ENCODE measurements at regions not wholly inside any gene's neighbourhood (a gene's known extent, or its start where the extent isn't known, plus 50 kb on each side); places are given as distances from the start of the nearest gene placed in this dataset.

DNA sequence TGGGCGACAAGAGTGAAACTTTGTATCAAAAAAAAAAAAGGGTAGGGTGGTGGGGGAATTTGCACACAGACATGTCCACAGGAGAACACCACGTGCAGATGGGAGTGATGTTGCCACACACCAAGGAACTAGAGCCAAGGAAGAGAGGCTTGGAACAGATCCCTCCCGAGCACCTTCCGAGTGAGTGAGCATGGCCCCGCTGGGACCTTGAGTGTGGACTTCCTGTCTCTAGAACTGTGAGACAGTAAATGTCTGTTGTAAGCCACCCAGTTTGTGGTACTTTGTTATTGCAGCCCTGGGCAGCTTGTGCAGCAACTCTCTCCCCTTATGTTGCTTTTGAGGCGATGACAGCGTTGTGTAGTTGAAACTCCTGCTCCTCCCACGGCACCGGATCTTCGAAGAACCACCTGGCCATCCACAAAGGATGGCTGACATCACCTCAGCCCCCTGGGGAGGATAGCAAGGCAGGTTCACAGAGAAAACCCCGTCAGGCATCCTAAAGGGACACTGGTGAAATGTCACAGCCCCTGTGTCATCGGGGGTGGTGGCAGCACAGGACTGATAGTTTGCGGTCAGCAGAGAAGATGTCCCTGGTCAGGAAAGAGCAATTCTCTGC lies 54.7 kb upstream of the PLEKHG3 start:
- no peak for DNase-seq
- Mint-ChIP-seq H3K4me1 (peaks cover 0 to 6% (median 4%) of the 10 kb centered on the region in 4 donors), H3K27ac (no peak overlapping the region), H3K4me3 (no peak overlapping the region), H3K36me3 (no peaks in the 10 kb centered on the region), H3K9me3 (no peaks in the 10 kb centered on the region), H3K27me3 (peaks cover 3 to 12% of the 10 kb centered on the region in 2 donors)
- Histone ChIP-seq H3K27me3 (ENCODE audit: insufficient read depth, low read length) (no peaks in the 10 kb centered on the region), H3K4me1 (ENCODE audit: insufficient read depth, low read length) (no peaks in the 10 kb centered on the region), H3K4me3 (ENCODE audit: low read length in 2 of 2) (no peak overlapping the region), H3K27ac (ENCODE audit: low read depth, low read length) (no peak overlapping the region), H3K36me3 (ENCODE audit: insufficient read depth, low read length) (no peaks in the 10 kb centered on the region), H3K9me3 (ENCODE audit: control insufficient read depth in 1 of 2, low read length in 2 of 2) (no peaks in the 10 kb centered on the region)
- intact Hi-C loops (cut with micrococcal nuclease): no loop called here
- CTCF ChIA-PET (ENCODE audit: partially characterized antibody): interaction anchor here (1.9 kb wide), 1 partner anchor 13 kb away, joined by 6 read pairs; no protein-coding TSS in a partner anchor
- POLR2A ChIA-PET (ENCODE audit: partially characterized antibody): no interaction called here

DNA sequence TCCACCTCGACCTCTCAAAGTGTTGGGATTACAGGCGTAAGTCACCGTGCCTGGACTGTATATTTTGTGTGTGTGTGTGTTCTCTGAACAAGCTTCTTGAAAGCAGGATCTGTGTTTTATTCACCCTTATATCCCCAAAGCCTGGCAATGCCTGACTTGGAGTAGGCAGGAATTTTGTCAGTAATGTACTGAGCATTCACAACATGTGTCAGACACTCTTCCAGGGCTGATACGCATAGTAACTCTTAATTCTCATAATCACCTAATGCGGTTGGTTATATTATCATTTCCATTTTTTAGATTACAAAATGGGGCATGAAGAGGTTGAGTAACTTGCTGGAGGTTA lies 50.4 kb upstream of the PLEKHG3 start:
- Histone ChIP-seq H3K4me1 (ENCODE audit: insufficient read depth, low read length) (no peaks in the 10 kb centered on the region), H3K36me3 (ENCODE audit: insufficient read depth, low read length) (no peaks in the 10 kb centered on the region), H3K27ac (ENCODE audit: low read depth, low read length) (no peak overlapping the region), H3K4me3 (ENCODE audit: low read length in 2 of 2) (no peak overlapping the region), H3K9me3 (ENCODE audit: control insufficient read depth in 1 of 2, low read length in 2 of 2) (no peaks in the 10 kb centered on the region), H3K27me3 (ENCODE audit: insufficient read depth, low read length) (no peaks in the 10 kb centered on the region)
- Mint-ChIP-seq H3K27me3 (peaks cover 2 to 12% of the 10 kb centered on the region in 2 donors), H3K36me3 (no peaks in the 10 kb centered on the region), H3K9me3 (no peaks in the 10 kb centered on the region), H3K4me1 (peaks cover 3 to 9% (median 6%) of the 10 kb centered on the region in 4 donors), H3K4me3 (no peak overlapping the region), H3K27ac (no peak overlapping the region)
- POLR2A ChIA-PET (ENCODE audit: partially characterized antibody): no interaction called here
- intact Hi-C loops (cut with micrococcal nuclease): no loop called here
- CTCF ChIA-PET (ENCODE audit: partially characterized antibody): interaction anchor here (3.0 kb wide), 1 partner anchor 17 kb away, joined by 17 read pairs; no protein-coding TSS in a partner anchor
- no peak for DNase-seq

DNA sequence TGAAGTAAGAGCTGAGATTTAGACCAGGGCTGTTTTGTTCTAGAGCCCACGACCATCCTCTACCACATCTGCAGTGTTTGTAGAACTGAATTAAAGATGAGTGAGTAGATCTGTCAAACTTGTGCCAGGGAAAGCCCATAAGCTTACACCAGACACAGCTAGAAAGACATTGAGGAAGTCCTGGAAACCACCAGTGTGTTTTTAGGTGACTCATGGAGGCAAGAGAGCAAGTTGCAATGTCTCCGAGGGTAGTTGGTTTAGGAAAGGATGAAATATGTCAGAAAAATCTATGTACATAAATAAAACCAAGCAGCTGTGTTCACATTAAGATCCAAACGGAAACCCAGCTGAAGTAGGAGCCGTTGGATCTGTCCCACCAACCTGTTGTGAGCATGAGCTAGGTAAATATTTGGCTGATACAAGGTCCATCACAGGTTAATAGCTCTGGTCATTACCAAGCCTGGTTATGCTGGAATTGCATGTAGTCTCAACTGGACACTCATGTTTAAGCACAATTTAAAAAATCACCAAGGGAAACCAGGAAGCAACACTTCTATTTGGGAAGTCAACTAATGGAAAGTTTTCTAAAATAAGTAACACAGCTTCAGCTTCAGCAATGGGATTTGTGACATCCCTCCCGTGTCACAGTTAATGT lies 49.9 kb upstream of the PLEKHG3 start:
- H3K27ac Mint-ChIP-seq: no peak overlapping the region
- intact Hi-C loops (cut with micrococcal nuclease): no loop called here
- Histone ChIP-seq H3K27ac (ENCODE audit: low read depth, low read length) (no peak overlapping the region), H3K27me3 (ENCODE audit: insufficient read depth, low read length) (no peaks in the 10 kb centered on the region), H3K4me3 (ENCODE audit: low read length in 2 of 2) (no peak overlapping the region), H3K9me3 (ENCODE audit: control insufficient read depth in 1 of 2, low read length in 2 of 2) (no peaks in the 10 kb centered on the region), H3K36me3 (ENCODE audit: insufficient read depth, low read length) (no peaks in the 10 kb centered on the region), H3K4me1 (ENCODE audit: insufficient read depth, low read length) (no peaks in the 10 kb centered on the region)
- no peaks in the 10 kb centered on the region for H3K9me3 Mint-ChIP-seq
- H3K36me3 Mint-ChIP-seq: no peaks in the 10 kb centered on the region
- no peak for DNase-seq
- peaks cover 6 to 14% (median 9%) of the 10 kb centered on the region in 4 donors for H3K4me1 Mint-ChIP-seq
- ChIA-PET CTCF (ENCODE audit: partially characterized antibody) (interaction anchor here (1.5 to 3.0 kb wide), 2 partner anchors 16 to 18 kb away, joined by 4 to 17 read pairs; no protein-coding TSS in a partner anchor), POLR2A (ENCODE audit: partially characterized antibody) (no interaction called here)
- H3K27me3 Mint-ChIP-seq: peaks cover 4 to 12% of the 10 kb centered on the region in 2 donors
- no peak overlapping the region for H3K4me3 Mint-ChIP-seq

Measured in CD4-positive, alpha-beta memory T cell (primary cell).